Upper lobe of right lung (tissue), 1 donor: ENCODE measurements at regions not wholly inside any gene's neighbourhood (a gene's known extent, or its start where the extent isn't known, plus 50 kb on each side); places are given as distances from the start of the nearest gene placed in this dataset.

ENCODE experiments used
- ATAC-seq: fragments of 200-7000 bp; cut with Tn5 transposase; one replicate; pipeline ENCODE4 v1.9.1; 2020; ENCODE audit warnings: mild to moderate bottlenecking, moderate library complexity
- DNase-seq: peaks from one replicate; pipeline ENCODE4 v3.0.0-alpha.2; 2020
- H3K27ac ChIP-seq: fragments of 200-600 bp; one replicate; pipeline ENCODE4 v1.8.0; 2022
- H3K27me3 ChIP-seq: fragments of 200-600 bp; one replicate; pipeline ENCODE4 v1.8.0; 2022; ENCODE audit warnings: mild to moderate bottlenecking
- H3K36me3 ChIP-seq: fragments of 200-600 bp; one replicate; pipeline ENCODE4 v1.8.0; 2022
- H3K4me1 ChIP-seq: fragments of 200-600 bp; one replicate; pipeline ENCODE4 v1.8.0; 2022
- H3K4me3 ChIP-seq: fragments of 200-600 bp; one replicate; pipeline ENCODE4 v1.8.0; 2022; ENCODE audit warnings: mild to moderate bottlenecking
- H3K9me3 ChIP-seq: fragments of 200-600 bp; one replicate; pipeline ENCODE4 v1.8.0; 2022
- CTCF ChIP-seq: fragments of 200-600 bp; IDR thresholded peaks from one replicate; pipeline ENCODE4 v1.8.0; 2022; ENCODE audit warnings: antibody characterized with exemption
- intact Hi-C: fragments of 100-400 bp; cut with DNase I; formaldehyde crosslinking; loops from one replicate; pipeline ENCODE4 v1.11.0; 2022
- donor health status: DM: no; HTN: yes; CAD: no; lungs with severe emphysema.

DNA sequence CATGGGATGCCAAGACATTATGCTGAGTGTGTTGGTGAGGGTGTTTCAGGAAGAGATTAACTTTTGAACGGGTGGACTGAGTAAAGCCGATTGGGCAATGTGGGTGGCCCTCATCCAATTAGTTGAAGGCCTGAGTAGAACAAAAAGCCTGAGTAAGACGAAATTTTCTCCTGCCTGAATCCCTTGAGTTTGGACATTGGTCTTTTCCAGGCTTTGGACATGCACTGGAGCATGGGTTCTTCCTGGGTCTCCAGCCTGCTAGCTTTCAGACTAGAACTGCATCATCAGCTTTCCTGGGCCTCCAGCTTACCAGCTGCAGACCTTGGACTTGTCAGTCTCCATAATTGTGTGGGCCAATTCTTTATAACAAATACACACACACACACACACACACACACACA, 63.6 kb downstream of the NIBAN1 start:
- H3K27ac ChIP-seq = no peak overlapping the region
- no peaks in the 10 kb centered on the region for H3K4me1 ChIP-seq
- no peaks in the 10 kb centered on the region for H3K36me3 ChIP-seq
- peak; percentile 43 for ATAC-seq
- H3K9me3 ChIP-seq = no peaks in the 10 kb centered on the region
- no peaks in the 10 kb centered on the region for H3K27me3 ChIP-seq
- TF ChIP-seq CTCF = no peak
- intact Hi-C loops = no loop called here
- DNase-seq = no peak
- no peak overlapping the region for H3K4me3 ChIP-seq

DNA sequence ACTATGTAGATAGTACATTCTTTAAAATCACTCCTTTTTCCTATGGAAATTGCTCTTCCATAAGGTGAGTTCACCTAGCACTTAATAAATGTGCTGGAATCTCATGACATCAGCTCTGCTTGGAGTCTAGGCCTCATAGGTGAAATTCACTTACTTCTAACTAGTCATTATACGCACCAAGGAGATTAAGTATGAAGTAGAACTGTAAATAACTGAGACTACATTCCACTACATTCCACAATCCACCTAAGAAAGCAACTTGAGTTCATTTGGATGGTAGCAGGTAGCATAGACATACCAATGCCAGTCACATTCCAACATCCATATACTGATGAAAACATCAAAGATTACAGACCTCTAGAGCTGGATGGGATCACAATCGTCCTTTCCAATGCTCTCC, 64.3 kb downstream of the NIBAN1 start:
- Histone ChIP-seq H3K4me1 (no peaks in the 10 kb centered on the region), H3K4me3 (no peak overlapping the region), H3K27ac (no peak overlapping the region), H3K36me3 (no peaks in the 10 kb centered on the region), H3K9me3 (no peaks in the 10 kb centered on the region), H3K27me3 (no peaks in the 10 kb centered on the region)
- intact Hi-C loops = no loop called here
- TF ChIP-seq CTCF = no peak
- DNase-seq = no peak
- ATAC-seq = peak; percentile 59

GRCh38 chr1:184909019-184909418, 65.3 kb downstream of the NIBAN1 start:
- Histone ChIP-seq H3K36me3 (no peaks in the 10 kb centered on the region), H3K27ac (no peak overlapping the region), H3K9me3 (no peaks in the 10 kb centered on the region), H3K27me3 (no peaks in the 10 kb centered on the region), H3K4me1 (no peaks in the 10 kb centered on the region), H3K4me3 (no peak overlapping the region)
- TF ChIP-seq CTCF = no peak
- ATAC-seq = no peak
- intact Hi-C loops = no loop called here
- DNase-seq = no peak

DNA sequence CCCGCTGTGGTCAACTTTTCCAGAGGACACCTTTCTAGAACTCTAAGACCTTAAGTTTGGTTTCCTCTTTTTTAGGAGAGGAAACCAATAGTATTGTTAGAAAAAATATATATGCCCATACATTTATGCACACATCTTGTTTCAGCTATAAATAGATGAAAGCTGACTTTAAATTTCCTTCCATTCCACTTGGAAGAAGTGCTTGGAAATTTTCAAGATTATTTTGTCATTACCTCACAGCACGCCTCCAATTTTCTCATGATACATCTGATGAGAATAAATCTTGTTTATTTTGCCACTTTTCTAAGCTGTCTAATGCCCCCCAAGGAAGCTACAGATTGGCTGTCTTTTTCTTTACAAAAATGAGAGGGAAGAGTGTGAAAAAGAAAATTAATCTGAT, 65.8 kb downstream of the NIBAN1 start:
- intact Hi-C loops = no loop called here
- no peaks in the 10 kb centered on the region for H3K36me3 ChIP-seq
- TF ChIP-seq CTCF = no peak
- no peaks in the 10 kb centered on the region for H3K27me3 ChIP-seq
- H3K4me1 ChIP-seq = no peaks in the 10 kb centered on the region
- no peak overlapping the region for H3K4me3 ChIP-seq
- no peaks in the 10 kb centered on the region for H3K9me3 ChIP-seq
- no peak overlapping the region for H3K27ac ChIP-seq
- ATAC-seq = no peak
- DNase-seq = no peak

DNA sequence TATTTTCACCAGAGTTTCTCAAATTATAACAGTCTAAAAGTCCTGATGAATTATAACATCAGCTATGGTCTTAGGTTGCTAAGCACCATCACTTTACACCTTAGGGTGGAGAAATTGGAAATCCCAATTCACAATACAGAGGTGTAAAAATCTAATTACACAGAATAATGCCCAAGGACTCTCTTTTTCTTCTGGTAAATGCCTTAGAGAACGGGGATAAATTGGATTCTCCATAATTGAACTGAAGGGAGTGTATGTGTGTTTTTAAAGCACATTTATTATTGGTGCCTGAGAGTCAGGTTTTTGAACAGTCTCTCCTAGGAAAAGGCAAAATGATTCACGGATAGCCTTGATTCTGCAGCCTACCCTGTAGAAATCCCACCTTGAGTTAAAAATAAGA, 66.8 kb downstream of the NIBAN1 start:
- intact Hi-C loops = no loop called here
- Histone ChIP-seq H3K27me3 (no peaks in the 10 kb centered on the region), H3K4me1 (no peaks in the 10 kb centered on the region), H3K36me3 (no peaks in the 10 kb centered on the region), H3K9me3 (no peaks in the 10 kb centered on the region), H3K4me3 (no peak overlapping the region), H3K27ac (no peak overlapping the region)
- ATAC-seq = no peak
- DNase-seq = no peak
- TF ChIP-seq CTCF = no peak

GRCh38 chr1:184906761-184907160, 67.5 kb downstream of the NIBAN1 start:
- ATAC-seq = no peak
- H3K36me3 ChIP-seq = no peaks in the 10 kb centered on the region
- TF ChIP-seq CTCF = no peak
- H3K4me3 ChIP-seq = no peak overlapping the region
- no peak for DNase-seq
- H3K4me1 ChIP-seq = no peaks in the 10 kb centered on the region
- intact Hi-C loops = no loop called here
- no peaks in the 10 kb centered on the region for H3K9me3 ChIP-seq
- H3K27me3 ChIP-seq = no peaks in the 10 kb centered on the region
- H3K27ac ChIP-seq = no peak overlapping the region
